ENCODE measurements at regions not wholly inside any gene's neighbourhood (a gene's known extent, or its start where the extent isn't known, plus 50 kb on each side); places are given as distances from the start of the nearest gene placed in this dataset.

GRCh38 chr7:29619111-29619510 is 55.5 kb downstream of the PRR15 start:
- in situ Hi-C loops (cut with MboI; ENCODE audit: low sequenced_read_pairs): no loop called here

DNA sequence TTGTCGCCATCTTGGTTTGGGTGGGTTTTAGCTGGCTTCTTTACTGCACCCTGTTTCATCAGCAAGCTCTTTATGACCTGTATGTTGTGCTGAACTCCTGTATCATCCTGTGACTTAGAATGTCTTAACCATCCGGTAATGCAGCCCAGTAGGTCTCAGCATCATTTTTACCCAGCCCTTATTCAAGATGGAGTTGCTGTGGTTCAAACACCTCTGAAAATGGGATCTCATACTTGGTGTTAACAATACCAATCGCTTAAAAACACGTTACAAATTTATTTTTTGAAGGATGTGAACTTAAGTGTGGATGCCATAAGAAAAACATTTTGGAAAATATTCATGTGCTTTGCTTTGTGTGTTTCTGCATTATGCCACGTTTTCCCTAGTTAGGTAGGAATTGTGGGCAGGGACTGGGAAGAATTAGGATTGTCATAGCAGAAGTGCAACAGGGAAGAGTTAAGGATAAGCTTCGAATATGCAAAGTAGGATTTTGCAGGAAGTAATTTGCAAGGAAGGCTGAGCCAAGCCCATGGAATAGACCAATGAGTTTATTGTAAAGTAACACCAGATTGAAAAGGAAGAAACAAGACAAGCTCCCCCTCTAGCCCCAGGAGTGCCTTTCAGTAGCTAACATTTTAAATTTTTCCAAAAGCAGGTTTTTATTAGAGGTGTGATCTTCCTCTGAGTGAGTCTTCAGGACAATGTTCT is 56.4 kb downstream of the PRR15 start:
- in situ Hi-C loops (cut with MboI; ENCODE audit: low sequenced_read_pairs): no loop called here

GRCh38 chr7:29620556-29620930 is 56.9 kb downstream of the PRR15 start:
- in situ Hi-C loops (cut with MboI; ENCODE audit: low sequenced_read_pairs): no loop called here

GRCh38 chr7:29622335-29623265 is 59.0 kb downstream of the PRR15 start:
- in situ Hi-C loops (cut with MboI; ENCODE audit: low sequenced_read_pairs): no loop called here

GRCh38 chr7:29623973-29624372 is 60.3 kb downstream of the PRR15 start:
- in situ Hi-C loops (cut with MboI; ENCODE audit: low sequenced_read_pairs): no loop called here

- in situ Hi-C loops (cut with MboI; ENCODE audit: low sequenced_read_pairs): loop anchor here (25.0 kb wide), 1 partner anchor 286 kb away; no protein-coding TSS in a partner anchor
Observed at GRCh38 chr7:29626730-29627129, 63.1 kb downstream of the PRR15 start.

GRCh38 chr7:29627631-29628030 is 64.0 kb downstream of the PRR15 start:
- in situ Hi-C loops (cut with MboI; ENCODE audit: low sequenced_read_pairs): loop anchor here (25.0 kb wide), 1 partner anchor 285 kb away; no protein-coding TSS in a partner anchor

DNA sequence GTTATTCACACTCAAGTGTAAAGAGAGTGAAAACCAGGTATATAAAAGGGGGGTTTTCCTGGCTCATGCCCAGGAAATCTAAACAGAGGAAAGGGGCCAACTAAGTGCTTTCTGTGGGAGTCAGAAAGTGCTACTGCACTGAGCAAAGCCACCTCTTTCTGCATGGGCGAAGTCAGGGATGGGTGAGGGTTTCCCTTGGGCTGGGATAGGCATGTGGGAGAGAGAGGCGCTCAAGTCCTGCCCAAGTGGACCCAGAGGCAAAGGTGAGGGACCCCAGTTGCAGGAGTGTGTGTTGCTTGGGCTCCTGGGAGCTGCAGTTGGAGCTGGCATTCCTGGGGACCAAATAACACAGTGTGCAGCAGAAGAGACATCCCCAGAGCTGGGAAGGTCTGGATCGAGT is 65.9 kb downstream of the PRR15 start:
- in situ Hi-C loops (cut with MboI; ENCODE audit: low sequenced_read_pairs): loop anchor here (25.0 kb wide), 1 partner anchor 283 kb away; no protein-coding TSS in a partner anchor

DNA sequence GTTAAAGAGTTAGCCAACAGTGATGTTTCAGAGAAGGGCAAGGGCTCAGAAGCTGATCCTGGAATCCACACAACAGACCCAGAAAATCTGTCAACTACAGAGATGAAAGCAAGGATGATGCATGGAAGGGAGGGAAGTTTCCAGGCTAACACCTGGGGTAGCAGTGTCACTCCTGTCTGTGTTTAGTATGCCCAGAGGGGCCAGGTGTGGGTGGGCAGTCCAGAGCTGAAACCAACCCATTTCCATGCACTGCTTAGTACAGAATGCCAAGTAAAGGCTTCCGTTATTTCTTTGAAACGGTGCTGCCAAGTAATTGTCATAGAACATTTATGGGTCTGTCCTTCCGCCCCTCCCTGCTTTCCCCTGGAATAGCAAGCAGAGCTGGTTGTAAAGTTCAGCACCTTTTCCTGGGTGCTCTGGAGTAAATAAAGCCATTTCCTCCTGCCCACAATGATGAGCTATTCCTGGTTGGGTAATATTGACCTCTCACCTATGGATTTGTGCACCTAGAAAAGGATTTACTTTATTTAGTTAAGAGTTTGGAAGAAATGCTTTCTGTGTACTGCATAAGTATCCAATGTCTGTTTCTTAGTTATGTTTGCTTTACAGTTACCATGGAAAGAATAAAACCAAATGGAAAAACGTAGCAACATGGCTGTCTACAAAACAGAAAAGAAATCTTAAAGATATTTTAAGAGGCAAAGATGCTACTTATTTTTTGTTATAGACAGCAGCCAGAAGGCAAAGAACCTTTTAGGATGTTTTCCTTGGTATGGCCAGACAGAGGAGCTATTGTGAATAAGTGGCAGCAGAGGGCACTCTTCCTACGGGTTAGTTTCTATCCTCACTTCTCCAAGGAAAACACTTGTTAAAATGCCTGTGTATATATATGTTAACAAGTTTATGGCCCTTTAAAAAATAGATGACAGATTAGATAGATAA is 71.7 kb downstream of the PRR15 start:
- in situ Hi-C loops (cut with MboI; ENCODE audit: low sequenced_read_pairs): loop anchor here (25.0 kb wide), 1 partner anchor 277 kb away; no protein-coding TSS in a partner anchor

DNA sequence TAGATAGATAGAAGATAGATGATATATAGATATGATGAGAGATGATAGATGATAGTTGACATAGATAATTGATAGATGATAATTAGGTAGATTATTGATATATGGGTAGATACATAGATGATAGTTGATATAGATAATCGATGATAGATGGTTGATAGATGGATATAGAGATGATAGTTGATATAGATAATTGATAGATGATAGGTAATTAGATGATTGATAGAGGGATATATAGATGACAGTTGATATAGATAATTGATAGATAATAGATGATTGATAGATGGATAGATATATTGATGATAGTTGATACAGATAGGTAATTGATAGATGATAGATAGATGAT is 72.3 kb downstream of the PRR15 start:
- in situ Hi-C loops (cut with MboI; ENCODE audit: low sequenced_read_pairs): loop anchor here (25.0 kb wide), 1 partner anchor 276 kb away; no protein-coding TSS in a partner anchor

DNA sequence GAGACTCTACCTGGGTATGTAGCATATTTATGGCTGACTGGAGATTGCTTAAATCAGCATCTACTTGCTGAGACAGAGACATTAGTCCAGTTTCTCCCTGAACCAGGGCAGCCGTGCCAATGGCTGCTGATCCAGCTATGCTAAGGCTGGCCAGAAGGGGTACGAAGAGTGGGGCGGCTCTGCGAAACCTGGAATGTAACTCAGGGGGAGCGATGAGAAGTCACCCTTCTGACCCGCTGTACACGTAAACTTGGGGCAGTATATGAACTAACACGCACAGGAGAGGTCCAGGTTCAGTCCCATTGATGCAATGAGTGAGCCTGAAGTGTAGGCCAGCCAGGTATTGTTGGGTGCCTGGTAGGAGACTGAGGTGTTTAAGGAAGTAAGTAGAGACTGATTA is 73.7 kb downstream of the PRR15 start:
- in situ Hi-C loops (cut with MboI; ENCODE audit: low sequenced_read_pairs): loop anchor here (25.0 kb wide), 1 partner anchor 275 kb away; no protein-coding TSS in a partner anchor

GRCh38 chr7:29638841-29639240 is 75.2 kb downstream of the PRR15 start:
- in situ Hi-C loops (cut with MboI; ENCODE audit: low sequenced_read_pairs): loop anchor here (25.0 kb wide), 1 partner anchor 273 kb away; no protein-coding TSS in a partner anchor

DNA sequence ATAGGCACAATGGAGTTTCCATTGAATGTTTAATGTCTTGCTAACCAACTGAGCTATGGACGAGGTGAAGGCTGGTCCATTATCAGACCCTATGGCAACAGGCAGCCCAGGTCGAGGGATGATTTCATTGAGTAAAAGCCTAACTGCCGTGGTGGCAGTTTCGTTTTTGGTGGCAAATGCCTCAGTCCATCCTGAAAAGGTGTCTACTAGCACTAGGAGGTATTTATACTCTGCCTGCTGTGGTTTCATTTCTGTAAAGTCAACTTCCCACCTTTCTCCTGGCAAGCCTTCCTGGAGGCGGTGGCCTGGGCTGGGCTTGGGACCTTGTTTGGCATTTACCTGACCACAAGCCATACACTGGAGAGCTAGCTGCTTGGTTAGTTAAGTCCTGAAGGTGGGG is 75.8 kb downstream of the PRR15 start:
- in situ Hi-C loops (cut with MboI; ENCODE audit: low sequenced_read_pairs): loop anchor here (25.0 kb wide), 1 partner anchor 273 kb away; no protein-coding TSS in a partner anchor

GRCh38 chr7:29639886-29640595 is 76.4 kb downstream of the PRR15 start:
- in situ Hi-C loops (cut with MboI; ENCODE audit: low sequenced_read_pairs): loop anchor here (25.0 kb wide), 1 partner anchor 272 kb away; no protein-coding TSS in a partner anchor

DNA sequence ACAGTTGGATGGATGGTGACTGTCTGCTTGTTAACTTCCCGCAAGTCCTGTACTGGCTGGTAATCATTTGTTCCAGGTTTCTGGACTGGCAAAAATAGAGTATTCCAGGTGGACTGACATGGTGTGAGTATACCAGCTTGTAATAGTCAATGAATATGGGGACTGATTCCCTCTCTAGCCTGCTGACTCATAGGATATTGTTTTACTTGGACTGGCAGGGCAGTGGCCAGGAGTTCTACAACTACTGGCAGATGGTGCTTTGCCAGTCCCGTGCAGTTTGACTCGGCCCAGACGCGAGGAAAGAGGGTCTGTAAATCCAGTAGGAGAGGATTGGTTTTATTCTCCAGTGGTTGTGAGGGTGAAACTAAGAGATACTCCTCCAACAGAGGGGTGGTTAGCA is 78.0 kb downstream of the PRR15 start:
- in situ Hi-C loops (cut with MboI; ENCODE audit: low sequenced_read_pairs): loop anchor here (25.0 kb wide), 1 partner anchor 271 kb away; no protein-coding TSS in a partner anchor

GRCh38 chr7:29642494-29643155 is 79.0 kb downstream of the PRR15 start:
- in situ Hi-C loops (cut with MboI; ENCODE audit: low sequenced_read_pairs): loop anchor here (25.0 kb wide), 1 partner anchor 270 kb away; no protein-coding TSS in a partner anchor

DNA sequence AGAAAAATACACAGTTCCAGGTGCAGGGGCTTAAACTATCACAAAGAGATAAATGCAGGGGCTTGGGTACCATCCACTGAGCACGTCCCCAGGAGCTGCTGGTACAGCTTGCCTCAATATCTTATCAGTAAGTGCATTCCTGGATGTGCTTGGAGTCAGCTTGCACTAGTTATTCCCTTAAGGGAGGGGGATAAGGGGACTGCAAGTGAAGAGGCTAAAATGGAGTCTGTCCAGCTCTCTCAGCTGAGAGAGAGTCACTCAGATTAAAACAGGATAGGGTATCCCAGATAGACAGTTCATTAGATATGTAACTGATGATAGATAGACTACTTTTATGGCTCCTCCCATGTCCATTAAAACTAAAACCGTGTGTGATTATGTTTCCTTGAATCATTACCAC is 82.5 kb downstream of the PRR15 start:
- in situ Hi-C loops (cut with MboI; ENCODE audit: low sequenced_read_pairs): loop anchor here (25.0 kb wide), 1 partner anchor 266 kb away; no protein-coding TSS in a partner anchor

GRCh38 chr7:29647020-29647654 is 83.5 kb downstream of the PRR15 start:
- in situ Hi-C loops (cut with MboI; ENCODE audit: low sequenced_read_pairs): loop anchor here (25.0 kb wide), 1 partner anchor 265 kb away; no protein-coding TSS in a partner anchor
